Fibroblast of skin of back (primary cell): ENCODE measurements at regions not wholly inside any gene's neighbourhood (a gene's known extent, or its start where the extent isn't known, plus 50 kb on each side); places are given as distances from the start of the nearest gene placed in this dataset.
"Not testable (repeated sequence)": the region's sequence is repeated elsewhere in the genome, so short reads cannot be mapped to it uniquely, and the experiment has no call there.

Experiments
- DNase-seq: peaks from one replicate; pipeline ENCODE4 v3.0.0-alpha.2; 2013

DNA sequence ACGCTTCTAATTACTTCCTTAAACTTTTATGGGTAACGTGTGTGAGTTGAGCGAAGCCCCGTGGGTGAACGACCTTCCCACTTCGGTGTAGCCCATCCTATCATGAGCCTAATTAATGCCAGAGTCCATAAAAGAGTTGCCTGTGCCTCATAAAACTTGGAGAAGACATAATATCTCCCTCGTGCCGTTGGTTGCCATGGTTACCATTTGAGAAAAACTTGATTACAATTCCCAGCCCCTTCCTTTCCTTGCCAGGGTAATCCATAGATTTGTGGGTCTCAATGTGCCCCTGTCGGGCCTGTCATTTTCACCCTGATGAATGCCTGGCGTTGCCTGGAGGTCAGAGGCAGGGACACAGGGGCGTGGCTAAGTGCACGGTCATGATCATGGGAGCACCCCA lies 127.1 kb downstream of the GLRX3 start:
- no peak for DNase-seq

DNA sequence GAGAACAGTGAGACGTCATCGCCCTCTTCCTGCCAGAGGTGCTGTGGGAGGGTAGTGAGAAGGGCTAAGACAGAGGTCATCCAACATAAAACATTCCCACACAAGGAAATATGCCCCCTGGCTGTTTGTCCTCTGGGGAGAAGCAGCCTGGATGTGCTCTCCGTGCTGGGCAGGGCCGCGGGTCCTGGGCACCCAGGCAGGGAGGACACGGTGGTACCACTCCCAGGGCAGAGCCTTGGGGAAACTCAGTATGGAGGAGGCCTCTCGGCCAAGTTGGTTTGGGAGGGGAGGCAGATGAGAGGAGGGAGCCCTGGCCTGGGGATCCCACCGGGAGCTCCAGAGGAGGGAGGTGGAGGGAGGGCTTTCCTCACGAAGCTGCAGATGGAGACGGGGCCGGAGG lies 129.4 kb downstream of the GLRX3 start:
- no peak for DNase-seq

DNA sequence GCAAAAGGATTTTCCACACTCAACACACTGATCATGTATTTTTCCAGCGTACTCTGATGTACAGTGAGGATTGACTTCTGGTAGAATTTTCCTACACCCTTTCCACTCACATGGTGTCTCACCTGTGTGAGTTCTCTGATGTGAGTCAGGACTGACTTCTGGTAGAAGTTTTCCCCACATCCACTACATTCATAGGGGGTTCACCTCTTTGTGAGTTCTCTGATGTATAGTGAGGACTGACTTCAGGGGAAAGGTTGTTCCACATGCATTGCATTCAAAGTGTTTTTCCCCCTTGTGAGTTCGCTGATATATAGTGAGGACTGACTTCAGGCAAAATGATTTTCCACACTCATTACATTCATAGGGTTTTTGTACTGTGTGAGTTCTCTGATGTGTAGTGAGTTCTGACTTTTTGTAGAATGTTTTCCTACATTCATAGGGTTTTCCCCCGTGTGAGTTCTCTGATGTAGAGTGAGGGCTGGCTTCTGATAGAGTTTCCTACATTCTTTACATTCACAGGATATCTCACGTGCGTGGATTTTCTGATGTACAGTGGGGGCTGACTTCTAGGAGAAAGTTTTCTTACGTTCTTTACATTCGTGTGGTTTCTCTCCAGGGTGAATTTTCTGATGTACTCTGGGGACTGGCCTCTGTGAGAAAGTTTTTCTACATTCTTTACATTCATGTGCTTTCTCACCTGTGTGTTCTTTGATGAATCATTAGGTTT lies 146.5 kb downstream of the GLRX3 start:
- no peak for DNase-seq

DNA sequence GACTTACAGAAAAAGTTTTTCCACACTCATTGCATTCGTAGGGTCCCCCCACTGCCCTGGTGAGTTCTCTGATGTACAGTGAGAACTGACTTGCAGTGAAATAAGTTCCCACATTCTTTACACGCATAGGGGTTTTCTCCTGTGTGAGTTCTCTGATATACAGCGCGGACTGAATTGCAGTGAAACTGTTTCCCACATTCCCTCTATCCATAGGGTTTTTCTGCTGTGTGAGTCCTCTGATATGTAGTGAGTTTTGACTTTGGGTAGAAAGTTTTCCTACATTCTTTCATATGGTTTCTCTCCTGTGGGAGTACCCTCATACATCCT lies 147.0 kb downstream of the GLRX3 start:
- no peak for DNase-seq

DNA sequence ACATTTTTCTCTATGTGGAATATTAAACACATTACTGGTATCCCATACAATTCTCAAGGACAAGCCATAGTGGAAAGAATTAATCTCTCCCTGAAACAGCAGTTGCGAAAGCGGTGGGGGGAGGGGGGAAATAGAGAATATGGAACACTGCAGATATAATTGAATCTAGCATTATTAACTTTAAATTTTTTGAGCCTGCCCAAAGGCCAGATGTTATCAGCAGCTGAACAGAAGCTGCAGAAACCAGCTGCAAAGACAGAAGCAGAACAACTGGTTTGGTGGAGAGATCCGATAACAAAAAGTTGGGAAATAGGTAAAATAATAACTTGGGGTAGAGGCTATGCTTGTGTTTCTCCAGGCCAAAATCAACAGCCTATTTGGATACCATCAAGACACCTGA lies 159.6 kb downstream of the GLRX3 start:
- DNase-seq: not testable (repeated sequence)

DNA sequence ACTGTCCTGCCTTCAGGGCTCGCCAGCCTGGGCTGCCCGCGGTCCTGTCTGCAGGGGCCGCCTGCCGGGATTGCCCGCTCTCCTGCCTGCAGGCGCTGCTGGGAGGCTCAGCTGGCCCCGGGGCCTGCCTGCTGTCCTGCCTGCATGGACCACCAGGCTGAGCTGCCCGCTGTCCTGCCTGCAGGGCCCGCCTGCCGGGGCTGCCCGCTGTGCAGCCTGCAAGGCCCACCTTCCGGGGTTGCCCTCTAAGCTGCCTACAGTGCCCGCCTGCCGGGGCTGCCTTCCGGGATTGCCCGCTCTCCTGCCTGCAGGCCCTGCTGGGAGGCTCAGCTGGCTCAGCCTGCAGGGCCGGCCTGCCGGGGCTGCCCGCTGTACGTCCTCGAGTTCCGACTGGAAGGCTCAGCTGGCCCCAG lies 164.4 kb downstream of the GLRX3 start:
- DNase-seq: peak; percentile 30

DNA sequence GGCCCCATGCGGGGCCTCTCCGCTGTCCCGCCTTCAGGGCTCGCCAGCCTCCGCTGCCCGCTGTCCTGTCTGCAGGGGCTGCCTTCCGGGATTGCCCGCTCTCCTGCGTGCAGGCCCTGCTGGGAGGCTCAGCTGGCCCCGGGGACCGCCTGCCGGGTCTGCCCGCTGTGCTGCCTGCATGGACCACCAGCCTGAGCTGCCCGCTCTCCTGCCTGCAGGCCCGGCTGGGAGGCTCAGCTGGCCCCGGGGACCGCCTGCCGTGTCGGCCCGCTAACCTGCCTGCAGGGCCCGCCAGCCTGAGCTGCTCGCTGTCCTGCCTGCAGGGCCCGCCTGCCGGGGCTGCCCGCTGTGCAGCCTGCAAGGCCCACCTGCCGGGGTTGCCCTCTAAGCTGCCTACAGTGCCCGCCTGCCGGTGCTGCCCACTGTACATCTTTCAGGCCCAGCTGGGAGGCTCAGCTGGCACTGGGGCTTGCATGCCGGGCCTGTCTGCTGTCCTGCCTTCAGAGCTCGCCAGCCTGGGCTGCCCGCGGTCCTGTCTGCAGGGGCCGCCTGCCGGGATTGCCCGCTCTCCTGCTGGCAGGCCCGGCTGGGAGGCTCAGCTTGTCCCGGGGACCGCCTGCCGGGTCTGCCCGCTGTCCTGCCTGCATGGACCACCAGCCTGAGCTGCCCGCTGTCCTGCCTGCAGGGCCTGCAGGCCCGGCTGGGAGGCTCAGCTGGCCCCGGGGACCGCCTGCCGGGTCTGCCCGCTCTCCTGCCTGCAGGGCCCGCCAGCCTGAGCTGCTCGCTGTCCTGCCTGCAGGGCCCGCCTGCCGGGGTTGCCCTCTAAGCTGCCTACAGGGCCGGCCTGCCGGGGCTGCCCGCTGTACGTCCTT lies 165.1 kb downstream of the GLRX3 start:
- peak; percentile 65 for DNase-seq

DNA sequence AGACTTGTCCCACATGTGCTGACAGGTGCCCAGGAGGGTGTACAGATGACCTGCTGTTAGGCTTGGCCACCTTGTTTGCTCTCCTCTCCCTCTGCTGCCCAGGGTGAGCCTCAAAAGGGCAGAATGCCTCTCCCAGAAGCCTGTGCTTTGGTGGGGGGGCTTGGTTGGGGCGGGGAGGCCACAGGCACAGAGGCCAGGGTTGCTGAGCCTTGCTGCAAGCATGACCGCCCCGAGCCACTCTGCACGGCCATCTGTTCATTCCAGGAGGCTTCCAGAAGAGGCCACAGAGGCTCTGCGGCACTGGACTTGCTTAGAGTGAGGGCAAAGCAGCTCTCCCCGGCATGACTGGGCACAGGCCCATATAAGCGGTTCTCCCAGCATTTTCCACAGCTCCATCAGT lies 190.8 kb downstream of the GLRX3 start:
- no peak for DNase-seq

DNA sequence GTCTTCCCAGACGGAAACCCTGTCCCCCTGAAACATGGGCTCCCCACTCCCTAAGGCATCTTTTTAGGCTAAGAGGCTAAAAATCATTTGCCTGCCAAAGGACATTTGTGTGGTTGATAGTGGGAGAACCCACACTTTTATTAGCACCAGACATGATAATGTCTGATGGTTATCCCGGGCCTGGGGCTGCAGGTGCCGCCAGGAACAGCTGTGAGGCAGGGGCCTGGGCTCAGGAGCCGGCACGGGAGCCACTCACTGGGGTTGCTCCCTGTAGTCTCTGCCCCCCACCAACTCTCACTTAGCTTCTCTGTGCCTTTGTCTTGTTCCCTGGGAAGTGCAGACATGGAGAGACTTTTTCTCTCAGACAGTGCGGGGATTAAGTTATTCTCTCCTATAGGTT lies 193.6 kb downstream of the GLRX3 start:
- no peak for DNase-seq

DNA sequence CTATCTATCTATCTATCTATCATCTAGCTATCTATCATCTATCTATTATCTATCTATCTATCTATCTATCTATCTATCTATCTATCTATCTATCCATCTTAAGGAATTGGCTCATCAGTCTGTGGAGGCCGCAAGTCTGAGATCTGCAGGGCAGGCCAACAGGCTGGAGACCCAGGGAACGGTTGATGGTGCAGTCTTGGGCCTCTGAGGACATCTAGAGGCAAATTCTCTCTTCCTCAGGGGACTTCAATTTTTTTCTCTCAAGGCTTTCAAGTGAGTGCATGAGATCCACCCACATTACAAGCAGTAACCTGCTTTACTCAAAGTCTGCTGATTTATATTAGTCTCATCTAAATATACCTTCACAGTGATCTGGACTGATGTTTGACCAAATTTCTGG lies 197.0 kb downstream of the GLRX3 start:
- DNase-seq: no peak

DNA sequence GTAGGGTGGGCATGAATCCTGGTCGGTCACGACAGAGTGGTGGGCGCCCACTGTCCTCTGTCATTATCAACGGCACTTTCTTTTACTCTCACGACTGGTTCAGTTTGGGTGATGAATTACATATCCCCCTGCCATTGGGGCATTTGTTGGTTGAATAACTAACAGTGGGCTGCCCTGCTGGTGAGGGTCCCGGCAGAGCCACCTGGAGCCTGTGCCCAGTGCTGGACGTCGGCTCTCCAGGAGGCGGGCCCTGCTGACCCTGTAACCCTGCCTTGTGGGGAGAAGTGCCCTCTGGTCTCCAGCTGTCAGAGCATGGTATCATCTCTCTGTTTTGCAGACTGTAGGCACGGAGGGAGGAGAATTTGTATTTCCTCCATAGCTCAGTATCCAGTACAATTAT lies 199.1 kb downstream of the GLRX3 start:
- DNase-seq: no peak

DNA sequence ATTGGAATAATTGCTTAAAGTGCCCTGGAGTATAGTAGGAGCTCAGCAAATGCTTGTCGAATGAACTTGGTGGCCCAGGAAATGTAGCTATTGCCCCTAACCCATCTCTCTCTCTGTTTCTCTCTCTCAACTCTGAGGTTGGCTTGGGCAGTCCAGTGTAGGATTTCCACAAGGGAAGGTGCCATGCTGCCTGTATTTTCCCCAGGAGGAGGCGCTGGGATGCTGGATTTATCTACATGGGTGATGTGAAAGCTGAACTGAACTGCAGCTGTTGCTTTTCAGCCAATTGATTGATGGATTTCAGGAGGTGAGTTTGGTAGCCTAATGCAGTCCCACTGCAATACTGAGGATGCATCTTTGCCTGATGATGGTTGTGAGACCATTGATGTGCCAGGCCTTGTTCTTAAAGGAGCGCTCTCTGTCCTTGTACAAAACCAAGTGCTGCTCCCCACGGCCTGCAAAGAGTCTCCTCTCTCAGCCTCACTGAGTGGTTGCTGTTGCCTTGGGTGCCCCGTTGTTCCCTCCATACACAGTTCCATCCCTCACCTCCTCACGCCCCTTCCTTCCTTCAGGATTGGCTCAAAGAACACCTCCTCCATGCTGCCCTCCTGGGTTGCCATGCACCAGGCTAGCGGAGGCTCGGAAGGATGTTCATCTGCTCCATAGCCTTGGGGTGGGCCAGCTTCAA lies 200.6 kb downstream of the GLRX3 start:
- no peak for DNase-seq

DNA sequence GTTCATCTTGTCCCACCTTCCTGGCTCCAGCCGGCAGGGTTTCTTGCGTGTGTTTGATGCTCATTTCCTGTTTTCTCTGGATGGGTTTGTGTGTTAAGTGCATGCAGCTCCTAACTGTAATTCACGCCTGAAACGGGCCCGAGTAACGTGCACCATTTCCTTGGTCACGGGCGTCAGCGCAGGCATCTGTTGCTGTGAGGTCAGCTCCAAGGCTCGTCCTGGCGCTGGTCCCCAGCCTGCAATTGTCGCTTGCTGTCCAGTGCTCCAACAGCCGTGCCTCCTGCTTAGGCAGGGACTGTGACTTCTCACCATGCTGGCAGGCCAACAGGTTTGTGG lies 201.1 kb downstream of the GLRX3 start:
- DNase-seq: no peak

DNA sequence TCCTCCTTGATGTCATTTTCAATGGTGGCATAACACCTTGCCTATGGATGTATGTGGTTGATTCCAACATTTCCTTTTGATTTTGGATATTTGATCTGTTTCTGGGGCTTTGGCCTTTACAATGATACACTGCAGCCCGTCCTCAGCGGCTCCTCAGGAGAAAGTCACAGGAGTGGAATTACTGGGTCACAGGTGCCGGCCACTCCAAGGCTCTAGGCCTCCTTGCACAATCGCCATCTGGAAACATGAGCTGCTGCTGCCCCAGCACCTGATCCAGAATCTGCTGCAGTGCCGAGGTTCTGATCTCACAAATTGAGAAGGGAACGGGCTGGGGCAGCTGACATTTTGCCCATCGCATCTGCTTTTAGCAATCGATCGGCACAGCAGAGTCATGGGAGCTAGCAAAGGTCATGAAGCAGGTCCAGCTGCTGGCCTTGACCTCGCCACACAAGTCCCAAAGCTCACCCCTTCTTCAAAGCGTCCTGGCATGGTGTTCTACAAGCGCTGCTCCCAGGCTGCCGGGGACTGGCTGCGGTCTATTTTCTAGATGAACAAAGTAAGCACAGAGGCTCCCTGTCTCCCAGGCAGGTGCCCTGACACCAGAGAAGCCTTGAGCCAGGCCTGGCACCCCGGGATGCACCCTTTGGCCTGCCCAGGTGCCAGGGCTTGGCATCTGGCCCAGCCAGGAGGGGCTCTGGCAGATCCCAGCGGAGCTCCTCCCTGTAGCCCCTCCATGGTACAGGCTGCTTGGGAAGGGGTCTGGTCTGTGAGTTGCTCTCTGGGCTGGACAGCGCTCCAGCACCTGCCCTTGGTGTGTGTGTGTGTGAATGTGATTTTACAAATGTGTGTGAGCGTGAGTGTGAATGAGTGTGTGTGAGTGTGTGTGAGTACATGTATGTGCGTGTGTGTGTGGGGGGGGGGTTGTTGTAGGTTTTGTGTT lies 201.8 kb downstream of the GLRX3 start:
- no peak for DNase-seq

DNA sequence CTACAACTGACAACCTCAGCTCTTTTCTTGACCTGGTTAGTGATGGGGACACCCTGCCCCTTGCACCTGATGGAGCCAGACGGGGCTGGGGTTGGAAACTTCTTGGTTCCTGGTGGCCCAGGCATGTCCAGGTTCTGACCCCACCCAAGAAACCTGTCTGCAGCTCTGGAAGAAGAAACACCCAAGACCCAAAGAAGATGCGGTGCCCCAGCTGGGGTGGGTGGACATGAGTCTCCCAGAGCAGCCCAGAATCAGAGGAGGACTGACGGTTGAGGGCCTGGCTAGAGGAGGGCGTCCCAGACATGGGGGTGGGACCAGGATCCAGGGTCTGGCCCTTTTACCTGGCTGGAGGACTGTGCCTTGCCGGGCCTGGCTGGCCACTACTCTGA lies 202.4 kb downstream of the GLRX3 start:
- DNase-seq: no peak

DNA sequence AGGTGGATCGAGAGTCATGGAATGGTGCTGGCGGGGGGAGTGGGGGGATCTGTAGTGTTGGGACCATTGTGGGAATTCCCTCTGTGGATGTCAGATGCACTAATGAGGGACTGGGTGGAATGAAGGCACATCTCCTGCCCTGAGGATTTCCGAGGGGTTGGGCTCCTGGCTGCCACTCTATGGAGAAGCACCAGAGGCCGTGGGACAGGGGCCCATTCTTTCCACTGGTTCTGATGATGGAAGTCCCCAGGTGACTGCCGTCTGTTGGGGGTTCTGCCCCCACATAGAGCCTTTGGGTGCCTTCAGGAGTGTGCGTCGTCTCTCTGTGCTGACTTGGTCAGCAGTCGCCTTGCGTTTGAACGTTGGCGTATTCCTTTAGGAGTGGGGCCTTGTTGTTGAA lies 202.9 kb downstream of the GLRX3 start:
- DNase-seq: no peak

DNA sequence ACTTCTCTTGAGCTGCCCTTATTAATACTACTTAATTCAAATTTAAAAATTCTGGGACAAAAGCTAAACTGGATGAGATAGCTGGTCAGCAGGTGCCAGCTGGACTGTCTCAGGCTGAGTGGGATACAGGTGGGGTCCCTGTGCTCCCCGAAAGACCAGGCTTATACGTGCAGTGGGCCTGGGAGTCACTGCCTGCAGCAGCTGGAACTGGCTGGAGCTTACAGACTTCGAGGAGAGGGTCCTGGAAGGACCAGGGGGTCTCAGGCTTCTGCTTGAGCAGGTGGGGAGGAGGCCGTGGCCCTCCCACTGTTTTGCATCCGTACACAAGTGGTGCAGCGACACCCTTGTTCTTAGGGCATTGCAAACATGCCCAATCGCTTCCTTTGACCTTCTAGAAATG lies 203.7 kb downstream of the GLRX3 start:
- DNase-seq: no peak

DNA sequence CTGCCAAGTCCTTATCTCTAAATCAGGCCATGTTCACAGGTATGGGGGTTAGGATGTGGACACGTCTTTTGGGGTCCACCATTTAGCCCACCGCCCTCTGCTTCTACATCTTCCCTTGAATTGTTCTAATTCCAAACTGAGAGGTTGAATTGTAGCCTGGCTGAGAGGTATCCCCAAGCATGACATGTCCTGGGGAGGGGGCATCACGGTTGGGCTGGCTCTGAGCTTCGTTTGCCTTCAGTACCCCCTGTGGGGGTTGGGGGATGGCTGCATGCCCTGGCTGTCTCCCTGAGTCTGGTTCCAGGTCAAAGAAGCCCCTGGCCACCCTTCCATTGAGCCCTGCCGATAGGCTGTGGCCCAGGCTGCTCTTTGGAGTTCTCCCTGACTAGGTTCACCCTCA lies 204.6 kb downstream of the GLRX3 start:
- DNase-seq: no peak

DNA sequence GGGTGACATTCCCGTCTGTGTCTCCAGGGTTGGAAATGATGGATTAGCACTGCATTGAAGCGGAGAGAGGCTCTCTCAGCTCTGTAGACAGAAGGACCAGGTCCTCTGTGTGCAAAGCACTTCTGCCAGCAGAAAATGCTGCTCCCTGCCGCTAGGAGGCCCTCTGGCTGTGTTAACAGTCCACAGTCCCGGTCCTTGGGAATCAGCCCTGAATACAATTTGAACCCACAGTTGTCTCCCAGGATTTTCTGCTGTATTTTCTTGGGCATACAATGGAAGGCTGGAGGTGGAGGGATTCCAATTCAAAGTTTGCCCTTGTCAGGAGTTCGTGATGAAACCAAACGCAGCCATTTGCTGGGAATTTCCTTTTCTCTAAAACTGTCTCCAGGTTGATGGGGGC lies 205.2 kb downstream of the GLRX3 start:
- no peak for DNase-seq

DNA sequence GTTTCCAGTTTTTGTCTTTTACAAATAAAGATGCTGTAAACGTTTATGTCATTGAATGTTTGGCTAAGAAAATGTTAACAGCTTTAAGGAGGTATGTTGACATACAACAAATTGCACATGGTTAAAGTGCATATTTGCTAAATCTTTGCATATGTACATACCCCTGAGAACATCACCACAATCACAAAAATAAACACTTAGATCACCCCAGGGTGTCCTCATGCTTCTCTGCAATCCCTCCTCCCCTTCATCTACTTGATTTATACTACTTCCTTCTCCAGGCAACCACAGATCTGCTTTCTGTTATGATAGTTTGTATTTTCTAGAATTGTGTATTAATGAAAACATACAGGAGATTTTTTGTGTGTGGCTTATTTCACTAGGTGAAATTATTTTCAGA lies 209.5 kb downstream of the GLRX3 start:
- no peak for DNase-seq

DNA sequence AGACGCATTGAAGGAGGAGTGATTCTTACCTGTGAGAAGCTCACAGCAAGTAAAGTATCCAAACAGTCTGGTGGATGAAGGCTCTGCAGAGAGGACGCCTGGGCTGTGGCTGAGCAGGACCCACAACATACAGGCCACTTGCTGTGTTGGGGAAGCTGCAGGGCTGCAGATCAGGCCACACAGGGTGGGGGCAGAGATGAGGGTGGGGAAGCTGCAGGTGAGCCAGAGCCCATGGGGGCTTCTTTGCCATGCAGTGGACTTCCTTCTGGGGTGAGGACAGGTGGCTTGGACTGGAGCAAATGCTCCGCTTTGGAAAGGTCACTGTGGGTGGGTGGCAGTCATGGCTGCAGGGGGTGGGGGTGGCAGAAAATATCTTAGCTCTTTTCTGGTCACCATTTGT lies 214.8 kb downstream of the GLRX3 start:
- no peak for DNase-seq

DNA sequence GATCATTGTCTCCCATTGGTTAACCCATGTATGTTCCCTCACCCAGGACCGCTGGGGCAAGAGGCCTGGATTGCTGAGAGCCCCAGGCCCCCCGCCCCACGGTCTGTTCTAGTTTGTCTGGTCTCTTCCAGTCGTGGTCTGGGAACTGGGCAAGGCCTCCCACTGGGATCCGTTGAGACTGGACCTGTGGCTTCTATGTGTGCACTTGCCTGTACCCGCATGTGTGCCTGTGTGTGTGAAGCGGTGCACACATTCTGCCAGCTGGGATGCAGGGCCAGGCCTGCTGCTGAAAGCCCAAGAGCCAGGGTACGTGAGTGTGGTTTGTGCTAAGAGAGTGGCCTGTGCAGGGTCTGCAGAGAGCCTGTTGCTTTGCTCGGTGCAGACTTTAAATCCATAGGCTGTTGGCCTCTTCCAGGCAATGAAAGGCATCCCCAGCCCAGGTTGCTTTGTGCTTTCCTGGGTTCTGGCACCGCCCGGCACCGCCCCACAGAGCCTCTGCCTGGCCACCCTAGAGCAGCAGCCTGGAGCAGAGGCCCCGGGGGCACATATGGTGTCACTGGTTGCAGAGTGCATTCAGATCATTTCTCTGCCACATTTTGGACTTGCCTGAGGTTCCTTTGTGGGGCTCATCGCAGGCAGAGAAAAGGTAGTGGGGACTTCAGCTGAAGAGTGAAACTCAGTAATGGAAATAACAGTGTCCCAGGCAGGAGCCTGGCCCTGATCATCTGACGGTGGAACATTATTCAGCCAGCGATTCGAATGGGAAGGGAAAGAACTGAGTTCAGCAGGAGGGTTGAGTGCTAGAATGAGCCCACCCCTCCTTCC lies 215.5 kb downstream of the GLRX3 start:
- DNase-seq: no peak
